ENCODE measurements at regions not wholly inside any gene's neighbourhood (a gene's known extent, or its start where the extent isn't known, plus 50 kb on each side); places are given as distances from the start of the nearest gene placed in this dataset.

GRCh38 chr4:126466848-126467247 is 1152.1 kb downstream of the FAT4 start:
- no peak for TF ChIP-seq SP1 (IDR thresholded peaks at IDR 0.05)
- no peak for TF ChIP-seq SP1 (CRISPR knock-in tag; IDR thresholded peaks at IDR 0.05)
- TF ChIP-seq BHLHE40 (IDR thresholded peaks at IDR 0.05; ENCODE audit: low read length), result no peak
- no peak for TF ChIP-seq KDM5A (IDR thresholded peaks at IDR 0.05; ENCODE audit: borderline replicate concordance, low read length)
- no peak for TF ChIP-seq GLMP (CRISPR knock-in tag; IDR thresholded peaks at IDR 0.05; ENCODE audit: borderline replicate concordance)
- no peak for TF ChIP-seq RBM39 (IDR thresholded peaks at IDR 0.05; ENCODE audit: low read depth, low read length, poor library complexity, severe bottlenecking)
- TF ChIP-seq TBL1XR1 (IDR thresholded peaks at IDR 0.05; ENCODE audit: borderline replicate concordance, low read length, partially characterized antibody), result no peak
- TF ChIP-seq EZH2 (conservative IDR thresholded peaks at IDR 0.05; ENCODE audit: low read depth, low read length), result no peak
